MM.1S (cell line): ENCODE measurements at regions not wholly inside any gene's neighbourhood (a gene's known extent, or its start where the extent isn't known, plus 50 kb on each side); places are given as distances from the start of the nearest gene placed in this dataset.

Experiments
- EZH2 ChIP-seq: fragments of 300-600 bp; sonication (generic); optimal IDR thresholded peaks from 2 replicates; pipeline ENCODE3; 2017; ENCODE audit warnings: low read depth, mild to moderate bottlenecking, antibody characterized with exemption, low read length, mixed read lengths
- TF ChIP-seq, protein P1 (sequence below): fragments of 300-600 bp; sonication (generic); IDR thresholded peaks from 2 replicates; pipeline ENCODE4 v1.5.1; 2016; ENCODE audit warnings: antibody characterized with exemption, low read length, mixed read lengths

GRCh38 chr7:155216475-155217272 is 81.0 kb upstream of the INSIG1 start:
- TF ChIP-seq, protein P1, sequence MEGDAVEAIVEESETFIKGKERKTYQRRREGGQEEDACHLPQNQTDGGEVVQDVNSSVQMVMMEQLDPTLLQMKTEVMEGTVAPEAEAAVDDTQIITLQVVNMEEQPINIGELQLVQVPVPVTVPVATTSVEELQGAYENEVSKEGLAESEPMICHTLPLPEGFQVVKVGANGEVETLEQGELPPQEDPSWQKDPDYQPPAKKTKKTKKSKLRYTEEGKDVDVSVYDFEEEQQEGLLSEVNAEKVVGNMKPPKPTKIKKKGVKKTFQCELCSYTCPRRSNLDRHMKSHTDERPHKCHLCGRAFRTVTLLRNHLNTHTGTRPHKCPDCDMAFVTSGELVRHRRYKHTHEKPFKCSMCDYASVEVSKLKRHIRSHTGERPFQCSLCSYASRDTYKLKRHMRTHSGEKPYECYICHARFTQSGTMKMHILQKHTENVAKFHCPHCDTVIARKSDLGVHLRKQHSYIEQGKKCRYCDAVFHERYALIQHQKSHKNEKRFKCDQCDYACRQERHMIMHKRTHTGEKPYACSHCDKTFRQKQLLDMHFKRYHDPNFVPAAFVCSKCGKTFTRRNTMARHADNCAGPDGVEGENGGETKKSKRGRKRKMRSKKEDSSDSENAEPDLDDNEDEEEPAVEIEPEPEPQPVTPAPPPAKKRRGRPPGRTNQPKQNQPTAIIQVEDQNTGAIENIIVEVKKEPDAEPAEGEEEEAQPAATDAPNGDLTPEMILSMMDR: no peak
- no peak for TF ChIP-seq EZH2
